HFFc6 (cell line): ENCODE measurements at regions not wholly inside any gene's neighbourhood (a gene's known extent, or its start where the extent isn't known, plus 50 kb on each side); places are given as distances from the start of the nearest gene placed in this dataset.
A peak's percentile ranks its signal among the peaks of the same experiment; 100 is the strongest.

Source experiments
- DNase-seq: peaks from one replicate; pipeline ENCODE4 v3.0.0-alpha.2; 2018
- H3K27ac Mint-ChIP-seq: 2 replicates; pipeline ENCODE4 v1.8.0; 2020; ENCODE audit warnings: mild to moderate bottlenecking, mixed read lengths
- H3K27me3 Mint-ChIP-seq: 2 replicates; pipeline ENCODE4 v1.8.0; 2021; ENCODE audit warnings: mild to moderate bottlenecking, moderate library complexity, mixed read lengths; ENCODE audit not compliant: insufficient read depth
- H3K36me3 Mint-ChIP-seq: 2 replicates; pipeline ENCODE4 v1.8.0; 2021; ENCODE audit warnings: low read depth, mixed read lengths
- H3K4me1 Mint-ChIP-seq: 2 replicates; pipeline ENCODE4 v1.8.0; 2020; ENCODE audit warnings: low read depth, mixed read lengths
- H3K4me3 Mint-ChIP-seq: 2 replicates; pipeline ENCODE4 v1.8.0; 2020; ENCODE audit warnings: mild to moderate bottlenecking, moderate library complexity, mixed read lengths
- H3K9me3 Mint-ChIP-seq: 2 replicates; pipeline ENCODE4 v1.8.0; 2020; ENCODE audit warnings: mild to moderate bottlenecking, mixed read lengths
- CTCF ChIP-seq: fragments of 200-600 bp; sonication (generic); IDR thresholded peaks from 2 replicates; pipeline ENCODE4 v1.5.0; 2021; ENCODE audit warnings: antibody characterized with exemption, mild to moderate bottlenecking

GRCh38 chr9:90988318-90988717 lies 186.7 kb downstream of the SYK start:
- Mint-ChIP-seq H3K27ac (no peak overlapping the region), H3K36me3 (peaks cover 23% of the 10 kb centered on the region), H3K4me3 (no peak overlapping the region), H3K4me1 (peaks cover 48% of the 10 kb centered on the region), H3K9me3 (peaks cover 19% of the 10 kb centered on the region), H3K27me3 (no peaks in the 10 kb centered on the region; the same call in 1 of the 2 replicates)
- TF ChIP-seq CTCF: no peak
- no peak for DNase-seq

- no peaks in the 10 kb centered on the region; the same call in 1 of the 2 replicates for H3K27me3 Mint-ChIP-seq
- TF ChIP-seq CTCF: no peak
- no peak overlapping the region; the same call in 1 of the 2 replicates for H3K4me3 Mint-ChIP-seq
- peaks cover 54% of the 10 kb centered on the region for H3K4me1 Mint-ChIP-seq
- peak overlapping the region; percentile 54 for H3K27ac Mint-ChIP-seq
- DNase-seq: no peak
- peaks cover 38% of the 10 kb centered on the region for H3K36me3 Mint-ChIP-seq
- H3K9me3 Mint-ChIP-seq: peaks cover 36% of the 10 kb centered on the region
These were observed 190.3 kb downstream of the SYK start for GRCh38 chr9:90991953-90992352.

DNA sequence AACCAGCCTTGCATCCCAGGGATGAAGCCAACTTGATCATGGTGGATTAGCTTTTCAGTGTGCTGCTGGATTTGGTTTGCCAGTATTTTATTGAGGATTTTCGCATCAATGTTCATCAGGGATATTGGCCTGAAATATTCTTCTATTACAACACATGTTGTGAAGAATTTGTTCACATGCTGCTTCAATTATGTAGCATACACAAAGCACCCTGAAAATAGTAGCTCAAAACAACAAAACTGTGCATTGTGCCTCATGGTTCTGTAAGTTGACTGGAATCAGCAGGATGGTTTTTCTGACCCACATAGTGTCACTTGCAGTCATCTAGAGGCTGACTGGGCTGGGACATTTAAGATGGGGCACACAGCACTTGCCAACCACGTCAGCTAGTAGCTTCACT lies 193.9 kb downstream of the SYK start:
- DNase-seq: no peak
- Mint-ChIP-seq H3K27ac (no peak overlapping the region), H3K9me3 (peaks cover 30% of the 10 kb centered on the region), H3K27me3 (no peaks in the 10 kb centered on the region; the same call in 1 of the 2 replicates), H3K36me3 (peaks cover 27% of the 10 kb centered on the region), H3K4me3 (no peak overlapping the region), H3K4me1 (peaks cover 49% of the 10 kb centered on the region)
- TF ChIP-seq CTCF: no peak

- DNase-seq: no peak
- Mint-ChIP-seq H3K4me3 (no peak overlapping the region), H3K9me3 (peaks cover 23% of the 10 kb centered on the region), H3K36me3 (peaks cover 18% of the 10 kb centered on the region), H3K27me3 (no peaks in the 10 kb centered on the region; the same call in 1 of the 2 replicates), H3K4me1 (peaks cover 53% of the 10 kb centered on the region), H3K27ac (no peak overlapping the region)
- no peak for TF ChIP-seq CTCF
These were observed 194.8 kb downstream of the SYK start for GRCh38 chr9:90996154-90997065.

DNA sequence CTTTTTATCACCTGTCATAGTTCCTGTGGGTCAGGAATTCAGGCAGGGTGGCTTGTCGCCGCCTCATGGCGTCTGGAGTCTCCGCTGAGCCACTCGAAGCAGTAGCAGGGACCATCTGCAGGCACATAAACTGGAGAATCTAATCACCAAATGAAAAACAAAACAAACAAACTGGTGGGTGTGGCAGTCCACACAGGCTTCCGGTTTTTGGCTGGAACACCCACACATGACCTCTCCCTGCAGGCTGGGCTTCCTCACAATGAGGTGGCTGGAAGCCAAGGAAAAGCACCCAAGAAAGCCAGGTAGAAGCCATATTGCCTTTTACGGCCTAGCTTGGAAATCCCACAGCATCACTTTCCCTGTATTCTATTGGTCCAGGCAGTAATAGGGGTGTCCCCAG lies 197.0 kb downstream of the SYK start:
- Mint-ChIP-seq H3K27me3 (no peaks in the 10 kb centered on the region; the same call in 1 of the 2 replicates), H3K27ac (no peak overlapping the region), H3K4me3 (no peak overlapping the region), H3K36me3 (peaks cover 19% of the 10 kb centered on the region), H3K4me1 (peaks cover 36% of the 10 kb centered on the region), H3K9me3 (peaks cover 20% of the 10 kb centered on the region)
- DNase-seq: no peak
- no peak for TF ChIP-seq CTCF
